SK-N-SH (cell line): ENCODE measurements at regions not wholly inside any gene's neighbourhood (a gene's known extent, or its start where the extent isn't known, plus 50 kb on each side); places are given as distances from the start of the nearest gene placed in this dataset.

Source experiments
- CTCF ChIA-PET: fragments of 300-600, 350-600 bp; formaldehyde crosslinking; extraction: SDS; loops from one replicate; lab custom pipeline; 2021; lab: Yijun Ruan, JAX
- POLR2A ChIA-PET: fragments of 350-600 bp; sonication (Branson Sonifier 250); formaldehyde crosslinking; extraction: SDS; loops from one replicate; lab custom pipeline; 2020; ENCODE audit warnings: antibody characterized with exemption, inconsistent platforms; lab: Yijun Ruan, JAX
- DNase-seq: peaks from one replicate; pipeline ENCODE4 v3.0.0; 2012
- H2AFZ ChIP-seq: fragments of 200-600 bp; sonication (generic); 2 replicates; pipeline ENCODE4 v1.8.1; 2016; ENCODE audit warnings: antibody characterized with exemption, mild to moderate bottlenecking, low read depth
- H3F3A ChIP-seq: fragments of 200-600 bp; sonication (generic); replicated peaks from 2 replicates; pipeline ENCODE3; 2016; ENCODE audit warnings: antibody characterized with exemption, mild to moderate bottlenecking; ENCODE audit not compliant: insufficient read depth
- H3K27ac ChIP-seq, 2 experiments: fragments of 200-500 bp in 1 of 2; fragments of 200-600 bp in 1 of 2; sonication (Bioruptor generic) in 1 of 2; sonication (generic), shearing (Covaris generic) in 1 of 2; 2 replicates each; pipeline versions ENCODE4 v1.5.1 to v1.6.1; 2014 to 2016; ENCODE audit warnings: low read depth in 2 of 2, inconsistent platforms in 1 of 2, low read length in 1 of 2, mild to moderate bottlenecking in 1 of 2, mixed read lengths in 1 of 2
- H3K27me3 ChIP-seq: fragments of 200-600 bp; sonication (generic), shearing (Covaris generic); 2 replicates; pipeline ENCODE4 v1.6.1; 2016; ENCODE audit warnings: mixed run types; ENCODE audit not compliant: insufficient read depth
- H3K36me3 ChIP-seq, 2 experiments: fragments of 200-500 bp in 1 of 2; fragments of 200-600 bp in 1 of 2; sonication (Bioruptor generic) in 1 of 2; sonication (generic) in 1 of 2; replicated peaks in 1 of 2; 2 replicates each; pipeline versions ENCODE3 to v1.5.1; 2014 to 2016; ENCODE audit warnings: low read length in 1 of 2, mild to moderate bottlenecking in 1 of 2; ENCODE audit not compliant: insufficient read depth in 2 of 2, control insufficient read depth in 1 of 2
- H3K4me1 ChIP-seq, 2 experiments: fragments of 200-500 bp in 1 of 2; fragments of 200-600 bp in 1 of 2; sonication (Bioruptor generic) in 1 of 2; sonication (generic), shearing (Covaris generic) in 1 of 2; 2 replicates each; pipeline versions ENCODE4 v1.5.1 to v1.6.1; 2014 to 2016; ENCODE audit warnings: low read depth in 1 of 2, low read length in 1 of 2, mixed run types in 1 of 2; ENCODE audit not compliant: insufficient read depth in 2 of 2, control insufficient read depth in 1 of 2
- H3K4me2 ChIP-seq: fragments of 200-600 bp; sonication (generic), shearing (Covaris generic); 2 replicates; pipeline ENCODE4 v1.6.1; 2017; ENCODE audit warnings: mixed run types
- H3K4me3 ChIP-seq, 2 experiments: fragments of 200-500 bp in 1 of 2; fragments of 200-600 bp in 1 of 2; sonication (Bioruptor generic) in 1 of 2; sonication (generic), shearing (Covaris generic) in 1 of 2; 2 replicates each; pipeline versions ENCODE4 v1.5.1 to v1.8.1; 2014 to 2016; ENCODE audit warnings: low read depth in 2 of 2, inconsistent platforms in 1 of 2, low read length in 1 of 2, mild to moderate bottlenecking in 1 of 2, mixed read lengths in 1 of 2, moderate library complexity in 1 of 2
- H3K79me2 ChIP-seq: fragments of 200-600 bp; sonication (generic); 2 replicates; pipeline ENCODE4 v1.8.1; 2017; ENCODE audit warnings: mild to moderate bottlenecking; ENCODE audit not compliant: insufficient read depth
- H3K9ac ChIP-seq: fragments of 200-600 bp; sonication (generic); 2 replicates; pipeline ENCODE4 v1.6.1; 2017; ENCODE audit warnings: mixed run types
- H3K9me2 ChIP-seq: fragments of 200-600 bp; sonication (generic); 2 replicates; pipeline ENCODE4 v1.6.1; 2017; ENCODE audit warnings: mixed run types
- H3K9me3 ChIP-seq: fragments of 200-600 bp; sonication (generic); 2 replicates; pipeline ENCODE4 v1.6.1; 2017; ENCODE audit warnings: mixed run types, mild to moderate bottlenecking, moderate library complexity
- H4K20me1 ChIP-seq: fragments of 200-600 bp; sonication (generic); 2 replicates; pipeline ENCODE4 v1.6.1; 2017; ENCODE audit warnings: mild to moderate bottlenecking, mixed run types; ENCODE audit not compliant: insufficient read depth
- CHD2 ChIP-seq: fragments of 150-350 bp; IDR thresholded peaks from 2 replicates; pipeline ENCODE4 v1.6.1; 2018; ENCODE audit warnings: low read length; ENCODE audit not compliant: partially characterized antibody
- ELF1 ChIP-seq: IDR thresholded peaks from 2 replicates; pipeline ENCODE4 v1.4.0; 2012
- EZH2phosphoT487 ChIP-seq: fragments of 200-600 bp; sonication (generic); IDR thresholded peaks from 2 replicates; pipeline ENCODE4 v1.6.1; 2017; ENCODE audit warnings: low read depth, mixed run types, mild to moderate bottlenecking, antibody characterized with exemption, moderate library complexity, borderline replicate concordance
- FOXJ3 ChIP-seq: sonication (generic); formaldehyde crosslinking; IDR thresholded peaks from 2 replicates; pipeline ENCODE4 v1.5.1; 2020; ENCODE audit warnings: mild to moderate bottlenecking, missing genetic modification reagents
- GATA2 ChIP-seq: sonication (generic); formaldehyde crosslinking; IDR thresholded peaks from 2 replicates; pipeline ENCODE4 v1.5.0; 2020; ENCODE audit warnings: mild to moderate bottlenecking, missing genetic modification reagents
- MEF2A ChIP-seq: IDR thresholded peaks from 2 replicates; pipeline ENCODE4 v1.4.0; 2012; ENCODE audit warnings: low read depth, borderline replicate concordance
- MXI1 ChIP-seq: IDR thresholded peaks from 2 replicates; pipeline ENCODE4 v1.6.1; 2012; ENCODE audit warnings: mild to moderate bottlenecking, low read depth, low read length, improper control_type of control experiment
- NFIC ChIP-seq: IDR thresholded peaks from 2 replicates; pipeline ENCODE4 v1.4.0; 2012; ENCODE audit warnings: borderline replicate concordance
- NRF1 ChIP-seq: IDR thresholded peaks from 2 replicates; pipeline ENCODE4 v1.6.1; 2012; ENCODE audit warnings: low read depth, mild to moderate bottlenecking, low read length
- SIN3A ChIP-seq: IDR thresholded peaks from 2 replicates; pipeline ENCODE4 v1.6.1; 2012; ENCODE audit warnings: low read depth, mild to moderate bottlenecking, low read length, moderate library complexity, borderline replicate concordance
- TCF12 ChIP-seq: IDR thresholded peaks from 2 replicates; pipeline ENCODE4 v1.4.0; 2012
- TEAD4 ChIP-seq: IDR thresholded peaks from 2 replicates; pipeline ENCODE4 v1.4.0; 2012; ENCODE audit warnings: mild to moderate bottlenecking, borderline replicate concordance; ENCODE audit not compliant: insufficient read depth
- WGBS: methylation state at CpG from one replicate; pipeline ENCODE4 v1.1.6; 2017; ENCODE audit warnings: low lambda C conversion rate; 5-methylcytosine and 5-hydroxymethylcytosine counted together
- TF ChIP-seq, protein P1 (sequence below): fragments of 200-600 bp; sonication (generic); IDR thresholded peaks from 2 replicates; pipeline ENCODE4 v1.6.1; 2017; ENCODE audit warnings: antibody characterized with exemption, mild to moderate bottlenecking, moderate library complexity
- TF ChIP-seq, protein P2 (sequence below): IDR thresholded peaks from 2 replicates; pipeline ENCODE4 v1.6.1; 2012; ENCODE audit warnings: mild to moderate bottlenecking, low read depth, low read length, moderate library complexity
- TF ChIP-seq, protein P3 (sequence below): IDR thresholded peaks from 2 replicates; pipeline ENCODE4 v1.4.0; 2012; ENCODE audit warnings: low read depth, borderline replicate concordance
- TF ChIP-seq, protein P4 (sequence below): fragments of 150-350 bp; IDR thresholded peaks from 2 replicates; pipeline ENCODE4 v1.6.1; 2017; ENCODE audit warnings: antibody characterized with exemption, low read length, low read depth, borderline replicate concordance
- TF ChIP-seq, protein P5 (sequence below): IDR thresholded peaks from 2 replicates; pipeline ENCODE4 v1.4.0; 2012; ENCODE audit warnings: low read depth, borderline replicate concordance
- TF ChIP-seq, protein P6 (sequence below): IDR thresholded peaks from 2 replicates; pipeline ENCODE4 v1.4.0; 2012; ENCODE audit warnings: low read depth
- TF ChIP-seq, protein P7 (sequence below): IDR thresholded peaks from 2 replicates; pipeline ENCODE4; 2012

DNA sequence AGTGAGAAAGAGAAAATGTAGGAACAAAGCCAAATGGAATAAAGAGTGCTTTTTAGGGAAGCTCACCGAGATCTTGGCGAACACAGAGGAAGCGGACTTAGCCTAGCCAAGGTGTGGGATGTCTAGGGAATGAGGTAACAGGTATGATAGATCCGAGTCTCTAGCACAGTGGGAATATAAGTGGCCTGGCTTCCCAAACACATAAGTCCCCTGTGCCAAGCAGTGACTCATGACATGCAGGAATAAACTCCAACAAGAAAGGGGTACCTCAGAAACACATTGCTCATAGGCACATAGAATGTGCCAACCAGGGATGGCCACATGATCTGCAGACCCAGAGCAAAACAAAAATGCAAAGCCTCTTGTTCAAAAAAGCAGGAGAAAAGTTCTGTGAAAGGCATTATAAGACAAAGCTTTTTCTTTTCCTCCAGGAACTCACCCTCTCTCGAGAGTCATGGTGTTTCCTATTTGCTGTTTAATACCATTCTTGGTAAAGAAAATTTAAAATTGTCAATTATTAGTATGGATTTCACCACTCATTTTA is 542.5 kb downstream of the GATA3 start:
- TF ChIP-seq CHD2 (no peak), EZH2phosphoT487 (no peak), FOXJ3 (no peak), SIN3A (no peak), NRF1 (no peak), TCF12 (no peak), MEF2A (no peak), GATA2 (CRISPR knock-in tag) (no peak), TEAD4 (no peak), ELF1 (no peak), NFIC (no peak), MXI1 (no peak)
- TF ChIP-seq, protein P1, sequence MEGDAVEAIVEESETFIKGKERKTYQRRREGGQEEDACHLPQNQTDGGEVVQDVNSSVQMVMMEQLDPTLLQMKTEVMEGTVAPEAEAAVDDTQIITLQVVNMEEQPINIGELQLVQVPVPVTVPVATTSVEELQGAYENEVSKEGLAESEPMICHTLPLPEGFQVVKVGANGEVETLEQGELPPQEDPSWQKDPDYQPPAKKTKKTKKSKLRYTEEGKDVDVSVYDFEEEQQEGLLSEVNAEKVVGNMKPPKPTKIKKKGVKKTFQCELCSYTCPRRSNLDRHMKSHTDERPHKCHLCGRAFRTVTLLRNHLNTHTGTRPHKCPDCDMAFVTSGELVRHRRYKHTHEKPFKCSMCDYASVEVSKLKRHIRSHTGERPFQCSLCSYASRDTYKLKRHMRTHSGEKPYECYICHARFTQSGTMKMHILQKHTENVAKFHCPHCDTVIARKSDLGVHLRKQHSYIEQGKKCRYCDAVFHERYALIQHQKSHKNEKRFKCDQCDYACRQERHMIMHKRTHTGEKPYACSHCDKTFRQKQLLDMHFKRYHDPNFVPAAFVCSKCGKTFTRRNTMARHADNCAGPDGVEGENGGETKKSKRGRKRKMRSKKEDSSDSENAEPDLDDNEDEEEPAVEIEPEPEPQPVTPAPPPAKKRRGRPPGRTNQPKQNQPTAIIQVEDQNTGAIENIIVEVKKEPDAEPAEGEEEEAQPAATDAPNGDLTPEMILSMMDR = no peak
- TF ChIP-seq, protein P2, sequence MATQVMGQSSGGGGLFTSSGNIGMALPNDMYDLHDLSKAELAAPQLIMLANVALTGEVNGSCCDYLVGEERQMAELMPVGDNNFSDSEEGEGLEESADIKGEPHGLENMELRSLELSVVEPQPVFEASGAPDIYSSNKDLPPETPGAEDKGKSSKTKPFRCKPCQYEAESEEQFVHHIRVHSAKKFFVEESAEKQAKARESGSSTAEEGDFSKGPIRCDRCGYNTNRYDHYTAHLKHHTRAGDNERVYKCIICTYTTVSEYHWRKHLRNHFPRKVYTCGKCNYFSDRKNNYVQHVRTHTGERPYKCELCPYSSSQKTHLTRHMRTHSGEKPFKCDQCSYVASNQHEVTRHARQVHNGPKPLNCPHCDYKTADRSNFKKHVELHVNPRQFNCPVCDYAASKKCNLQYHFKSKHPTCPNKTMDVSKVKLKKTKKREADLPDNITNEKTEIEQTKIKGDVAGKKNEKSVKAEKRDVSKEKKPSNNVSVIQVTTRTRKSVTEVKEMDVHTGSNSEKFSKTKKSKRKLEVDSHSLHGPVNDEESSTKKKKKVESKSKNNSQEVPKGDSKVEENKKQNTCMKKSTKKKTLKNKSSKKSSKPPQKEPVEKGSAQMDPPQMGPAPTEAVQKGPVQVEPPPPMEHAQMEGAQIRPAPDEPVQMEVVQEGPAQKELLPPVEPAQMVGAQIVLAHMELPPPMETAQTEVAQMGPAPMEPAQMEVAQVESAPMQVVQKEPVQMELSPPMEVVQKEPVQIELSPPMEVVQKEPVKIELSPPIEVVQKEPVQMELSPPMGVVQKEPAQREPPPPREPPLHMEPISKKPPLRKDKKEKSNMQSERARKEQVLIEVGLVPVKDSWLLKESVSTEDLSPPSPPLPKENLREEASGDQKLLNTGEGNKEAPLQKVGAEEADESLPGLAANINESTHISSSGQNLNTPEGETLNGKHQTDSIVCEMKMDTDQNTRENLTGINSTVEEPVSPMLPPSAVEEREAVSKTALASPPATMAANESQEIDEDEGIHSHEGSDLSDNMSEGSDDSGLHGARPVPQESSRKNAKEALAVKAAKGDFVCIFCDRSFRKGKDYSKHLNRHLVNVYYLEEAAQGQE = no peak
- TF ChIP-seq, protein P3, sequence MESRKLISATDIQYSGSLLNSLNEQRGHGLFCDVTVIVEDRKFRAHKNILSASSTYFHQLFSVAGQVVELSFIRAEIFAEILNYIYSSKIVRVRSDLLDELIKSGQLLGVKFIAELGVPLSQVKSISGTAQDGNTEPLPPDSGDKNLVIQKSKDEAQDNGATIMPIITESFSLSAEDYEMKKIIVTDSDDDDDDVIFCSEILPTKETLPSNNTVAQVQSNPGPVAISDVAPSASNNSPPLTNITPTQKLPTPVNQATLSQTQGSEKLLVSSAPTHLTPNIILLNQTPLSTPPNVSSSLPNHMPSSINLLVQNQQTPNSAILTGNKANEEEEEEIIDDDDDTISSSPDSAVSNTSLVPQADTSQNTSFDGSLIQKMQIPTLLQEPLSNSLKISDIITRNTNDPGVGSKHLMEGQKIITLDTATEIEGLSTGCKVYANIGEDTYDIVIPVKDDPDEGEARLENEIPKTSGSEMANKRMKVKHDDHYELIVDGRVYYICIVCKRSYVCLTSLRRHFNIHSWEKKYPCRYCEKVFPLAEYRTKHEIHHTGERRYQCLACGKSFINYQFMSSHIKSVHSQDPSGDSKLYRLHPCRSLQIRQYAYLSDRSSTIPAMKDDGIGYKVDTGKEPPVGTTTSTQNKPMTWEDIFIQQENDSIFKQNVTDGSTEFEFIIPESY = no peak
- TF ChIP-seq, protein P4, sequence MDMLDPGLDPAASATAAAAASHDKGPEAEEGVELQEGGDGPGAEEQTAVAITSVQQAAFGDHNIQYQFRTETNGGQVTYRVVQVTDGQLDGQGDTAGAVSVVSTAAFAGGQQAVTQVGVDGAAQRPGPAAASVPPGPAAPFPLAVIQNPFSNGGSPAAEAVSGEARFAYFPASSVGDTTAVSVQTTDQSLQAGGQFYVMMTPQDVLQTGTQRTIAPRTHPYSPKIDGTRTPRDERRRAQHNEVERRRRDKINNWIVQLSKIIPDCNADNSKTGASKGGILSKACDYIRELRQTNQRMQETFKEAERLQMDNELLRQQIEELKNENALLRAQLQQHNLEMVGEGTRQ = no peak
- TF ChIP-seq, protein P5, sequence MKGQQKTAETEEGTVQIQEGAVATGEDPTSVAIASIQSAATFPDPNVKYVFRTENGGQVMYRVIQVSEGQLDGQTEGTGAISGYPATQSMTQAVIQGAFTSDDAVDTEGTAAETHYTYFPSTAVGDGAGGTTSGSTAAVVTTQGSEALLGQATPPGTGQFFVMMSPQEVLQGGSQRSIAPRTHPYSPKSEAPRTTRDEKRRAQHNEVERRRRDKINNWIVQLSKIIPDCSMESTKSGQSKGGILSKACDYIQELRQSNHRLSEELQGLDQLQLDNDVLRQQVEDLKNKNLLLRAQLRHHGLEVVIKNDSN = no peak
- TF ChIP-seq, protein P6, sequence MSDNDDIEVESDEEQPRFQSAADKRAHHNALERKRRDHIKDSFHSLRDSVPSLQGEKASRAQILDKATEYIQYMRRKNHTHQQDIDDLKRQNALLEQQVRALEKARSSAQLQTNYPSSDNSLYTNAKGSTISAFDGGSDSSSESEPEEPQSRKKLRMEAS = no peak
- TF ChIP-seq, protein P7, sequence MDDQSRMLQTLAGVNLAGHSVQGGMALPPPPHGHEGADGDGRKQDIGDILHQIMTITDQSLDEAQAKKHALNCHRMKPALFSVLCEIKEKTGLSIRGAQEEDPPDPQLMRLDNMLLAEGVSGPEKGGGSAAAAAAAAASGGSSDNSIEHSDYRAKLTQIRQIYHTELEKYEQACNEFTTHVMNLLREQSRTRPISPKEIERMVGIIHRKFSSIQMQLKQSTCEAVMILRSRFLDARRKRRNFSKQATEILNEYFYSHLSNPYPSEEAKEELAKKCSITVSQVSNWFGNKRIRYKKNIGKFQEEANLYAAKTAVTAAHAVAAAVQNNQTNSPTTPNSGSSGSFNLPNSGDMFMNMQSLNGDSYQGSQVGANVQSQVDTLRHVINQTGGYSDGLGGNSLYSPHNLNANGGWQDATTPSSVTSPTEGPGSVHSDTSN = no peak
- TF ChIP-seq, all 33 proteins: peak for 0
- H3K27ac ChIP-seq = no peak overlapping the region
- no peaks in the 10 kb centered on the region for H4K20me1 ChIP-seq
- H3K4me2 ChIP-seq = no peak overlapping the region
- CTCF ChIA-PET = no interaction called here
- H3K36me3 ChIP-seq = no peaks in the 10 kb centered on the region
- H3K9me3 ChIP-seq = no peaks in the 10 kb centered on the region
- no peak overlapping the region for H3K4me3 ChIP-seq
- H2AFZ ChIP-seq = no peak overlapping the region
- H3K4me1 ChIP-seq = no peaks in the 10 kb centered on the region; a peak in 1 of 4 replicates
- no peaks in the 10 kb centered on the region for H3K27me3 ChIP-seq
- no peaks in the 10 kb centered on the region for H3F3A ChIP-seq
- no peaks in the 10 kb centered on the region for H3K9me2 ChIP-seq
- no peak for DNase-seq
- no peaks in the 10 kb centered on the region for H3K79me2 ChIP-seq
- 61% methylated on average over 5 of the region's 5 CpGs for WGBS
- H3K9ac ChIP-seq = no peak overlapping the region
- POLR2A ChIA-PET = no interaction called here
